ENCODE measurements at regions not wholly inside any gene's neighbourhood (a gene's known extent, or its start where the extent isn't known, plus 50 kb on each side); places are given as distances from the start of the nearest gene placed in this dataset.
A peak's percentile ranks its signal among the peaks of the same experiment; 100 is the strongest.

DNA sequence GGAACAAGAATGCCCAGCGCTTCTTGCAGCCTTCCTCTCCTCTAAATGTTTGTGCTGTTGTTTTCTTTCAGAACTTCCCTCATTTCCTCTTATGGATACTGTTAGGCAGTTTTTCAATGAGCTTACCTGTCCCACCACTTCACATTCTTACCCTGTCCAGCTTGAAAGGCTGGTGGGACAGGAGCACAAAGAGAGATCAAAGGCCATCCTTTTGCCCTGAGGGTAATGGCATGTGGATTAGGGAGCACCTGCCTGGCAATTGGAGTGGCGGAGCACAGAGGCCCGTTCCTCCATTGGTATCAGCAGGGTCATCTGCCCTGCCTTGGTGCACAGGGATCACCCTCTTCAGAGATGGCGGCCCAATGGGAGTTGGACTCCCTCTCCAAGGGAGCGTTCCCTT, 170.1 kb upstream of the UBE3A start:
- Histone ChIP-seq H3K9me3 (no peaks in the 10 kb centered on the region), H3K4me3 (no peak overlapping the region), H3K27ac (no peak overlapping the region), H3K36me3 (no peaks in the 10 kb centered on the region), H3K27me3 (no peaks in the 10 kb centered on the region), H3K4me1 (no peaks in the 10 kb centered on the region)
- intact Hi-C loops (cut with DNase I; ENCODE audit: low total_unique reads) = no loop called here
- TF ChIP-seq, protein P1, sequence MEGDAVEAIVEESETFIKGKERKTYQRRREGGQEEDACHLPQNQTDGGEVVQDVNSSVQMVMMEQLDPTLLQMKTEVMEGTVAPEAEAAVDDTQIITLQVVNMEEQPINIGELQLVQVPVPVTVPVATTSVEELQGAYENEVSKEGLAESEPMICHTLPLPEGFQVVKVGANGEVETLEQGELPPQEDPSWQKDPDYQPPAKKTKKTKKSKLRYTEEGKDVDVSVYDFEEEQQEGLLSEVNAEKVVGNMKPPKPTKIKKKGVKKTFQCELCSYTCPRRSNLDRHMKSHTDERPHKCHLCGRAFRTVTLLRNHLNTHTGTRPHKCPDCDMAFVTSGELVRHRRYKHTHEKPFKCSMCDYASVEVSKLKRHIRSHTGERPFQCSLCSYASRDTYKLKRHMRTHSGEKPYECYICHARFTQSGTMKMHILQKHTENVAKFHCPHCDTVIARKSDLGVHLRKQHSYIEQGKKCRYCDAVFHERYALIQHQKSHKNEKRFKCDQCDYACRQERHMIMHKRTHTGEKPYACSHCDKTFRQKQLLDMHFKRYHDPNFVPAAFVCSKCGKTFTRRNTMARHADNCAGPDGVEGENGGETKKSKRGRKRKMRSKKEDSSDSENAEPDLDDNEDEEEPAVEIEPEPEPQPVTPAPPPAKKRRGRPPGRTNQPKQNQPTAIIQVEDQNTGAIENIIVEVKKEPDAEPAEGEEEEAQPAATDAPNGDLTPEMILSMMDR (IDR thresholded peaks at IDR 0.05) = no peak
- TF ChIP-seq POLR2A (IDR thresholded peaks at IDR 0.05) = no peak
- DNase-seq = no peak

- H3K9me3 ChIP-seq = no peaks in the 10 kb centered on the region
- no peaks in the 10 kb centered on the region for H3K4me1 ChIP-seq
- H3K27ac ChIP-seq = no peak overlapping the region
- no peak for DNase-seq
- no peak for TF ChIP-seq POLR2A (IDR thresholded peaks at IDR 0.05)
- intact Hi-C loops (cut with DNase I; ENCODE audit: low total_unique reads) = no loop called here
- no peaks in the 10 kb centered on the region for H3K36me3 ChIP-seq
- H3K4me3 ChIP-seq = no peak overlapping the region
- no peaks in the 10 kb centered on the region for H3K27me3 ChIP-seq
These were observed 166.3 kb upstream of the UBE3A start for GRCh38 chr15:25605151-25605550.

DNA sequence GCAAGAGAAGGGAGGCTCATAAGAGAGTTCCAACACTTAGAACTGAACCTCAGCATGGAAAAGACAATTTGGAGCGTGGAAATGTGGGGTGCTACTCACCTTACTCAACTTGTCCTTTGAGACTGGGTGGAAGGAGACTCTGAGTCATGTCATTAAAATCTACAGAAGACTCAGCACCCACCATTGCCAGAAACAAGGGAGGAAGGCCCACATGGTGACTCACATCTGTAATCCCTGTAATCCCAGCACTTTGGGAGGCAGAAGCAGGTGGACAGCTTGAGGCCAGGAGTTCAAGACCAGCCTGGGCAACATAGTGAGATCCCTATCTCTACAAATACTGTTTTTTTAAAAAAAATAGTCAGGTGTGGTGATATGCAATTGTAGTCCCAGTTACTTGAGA, 161.9 kb upstream of the UBE3A start:
- Histone ChIP-seq H3K27ac (no peak overlapping the region), H3K36me3 (no peaks in the 10 kb centered on the region), H3K27me3 (no peaks in the 10 kb centered on the region), H3K9me3 (no peaks in the 10 kb centered on the region), H3K4me3 (no peak overlapping the region), H3K4me1 (no peaks in the 10 kb centered on the region)
- DNase-seq = no peak
- no peak for TF ChIP-seq POLR2A (IDR thresholded peaks at IDR 0.05)
- TF ChIP-seq, protein P1 (IDR thresholded peaks at IDR 0.05) = no peak
- intact Hi-C loops (cut with DNase I; ENCODE audit: low total_unique reads) = no loop called here

DNA sequence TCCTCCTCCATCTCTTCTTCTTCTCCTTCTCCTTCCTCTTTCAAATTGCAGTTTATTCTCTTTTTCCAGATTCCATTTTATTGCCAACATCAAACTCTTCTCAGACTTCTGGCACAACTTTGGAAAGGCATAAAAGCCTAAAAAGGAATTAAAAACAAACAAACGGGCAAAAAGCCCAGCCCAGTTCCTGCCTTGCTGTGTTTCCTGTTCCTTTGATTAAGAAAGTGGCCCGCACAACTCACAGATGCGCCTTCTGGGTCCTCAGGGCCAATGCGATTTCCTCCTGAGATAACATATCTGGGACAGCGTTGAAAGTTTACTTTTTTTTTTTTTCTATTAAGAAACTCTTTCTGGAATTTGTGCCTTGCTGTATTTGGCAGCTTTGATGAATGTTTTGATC, 158.7 kb upstream of the UBE3A start:
- H3K36me3 ChIP-seq = no peaks in the 10 kb centered on the region
- no peak for DNase-seq
- no peaks in the 10 kb centered on the region for H3K27me3 ChIP-seq
- no peak for TF ChIP-seq POLR2A (IDR thresholded peaks at IDR 0.05)
- TF ChIP-seq, protein P1 (IDR thresholded peaks at IDR 0.05) = no peak
- peak overlapping the region in 1 of 2 donors; percentile 35 for H3K27ac ChIP-seq
- no peaks in the 10 kb centered on the region for H3K9me3 ChIP-seq
- H3K4me3 ChIP-seq = no peak overlapping the region
- intact Hi-C loops (cut with DNase I; ENCODE audit: low total_unique reads) = no loop called here
- no peaks in the 10 kb centered on the region for H3K4me1 ChIP-seq

DNA sequence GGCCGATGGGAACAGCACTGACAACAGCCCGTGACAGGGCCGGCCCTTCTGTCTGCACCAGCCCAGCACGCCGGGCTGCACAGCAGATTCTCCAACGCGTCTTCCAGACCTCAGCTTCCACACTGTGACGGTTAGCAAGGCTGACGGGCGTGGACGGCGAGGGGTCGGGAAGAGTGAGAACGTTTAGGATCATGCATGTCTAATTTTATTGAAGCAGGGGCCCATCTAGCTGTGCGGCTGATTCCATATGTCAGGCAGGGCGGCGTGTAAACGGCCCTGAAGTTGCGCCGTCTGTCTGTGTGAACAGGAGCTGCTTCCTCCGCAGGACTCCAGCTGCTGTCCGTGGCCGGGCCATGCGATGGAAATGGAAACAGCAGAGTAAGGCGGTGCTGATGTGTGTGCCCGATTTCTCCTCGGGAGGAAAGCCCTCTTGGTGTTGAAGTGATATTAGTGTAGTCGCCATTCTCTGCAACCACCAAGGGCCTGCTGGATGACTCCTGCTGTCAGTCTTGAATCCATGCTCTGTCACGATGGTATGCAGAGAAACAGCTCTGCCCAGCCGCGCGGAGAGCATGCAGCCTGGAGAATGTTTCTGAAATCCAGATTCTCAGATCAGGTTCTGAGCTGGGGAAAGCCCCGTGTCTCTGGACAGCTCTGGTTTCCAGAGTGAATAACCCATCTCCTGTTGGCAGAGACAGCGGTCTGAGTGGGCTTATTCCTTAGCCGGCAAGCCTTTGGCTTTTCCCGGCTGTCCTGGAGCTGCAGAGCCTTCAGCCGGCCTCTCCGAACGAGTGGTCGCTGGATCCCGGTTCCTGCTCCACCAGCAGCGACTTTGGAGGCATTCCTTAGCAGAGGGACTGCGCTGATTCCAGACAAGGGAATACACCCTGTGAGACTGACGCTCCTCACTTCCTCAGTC, 158.1 kb upstream of the UBE3A start:
- Histone ChIP-seq H3K36me3 (no peaks in the 10 kb centered on the region), H3K4me1 (no peaks in the 10 kb centered on the region), H3K4me3 (no peak overlapping the region), H3K27ac (peak overlapping the region in 1 of 2 donors; percentile 35), H3K9me3 (no peaks in the 10 kb centered on the region), H3K27me3 (no peaks in the 10 kb centered on the region)
- no peak for DNase-seq
- intact Hi-C loops (cut with DNase I; ENCODE audit: low total_unique reads) = no loop called here
- TF ChIP-seq POLR2A (IDR thresholded peaks at IDR 0.05) = no peak

- TF ChIP-seq, protein P1 (IDR thresholded peaks at IDR 0.05) = no peak
- no peak for TF ChIP-seq POLR2A (IDR thresholded peaks at IDR 0.05)
- no peak overlapping the region for H3K27ac ChIP-seq
- no peaks in the 10 kb centered on the region for H3K27me3 ChIP-seq
- no peaks in the 10 kb centered on the region for H3K36me3 ChIP-seq
- no peak for DNase-seq
- intact Hi-C loops (cut with DNase I; ENCODE audit: low total_unique reads) = no loop called here
- no peak overlapping the region for H3K4me3 ChIP-seq
- H3K4me1 ChIP-seq = no peaks in the 10 kb centered on the region
- H3K9me3 ChIP-seq = no peaks in the 10 kb centered on the region
These were observed 149.0 kb upstream of the UBE3A start for GRCh38 chr15:25587616-25588340.
